ENCODE measurements at regions not wholly inside any gene's neighbourhood (a gene's known extent, or its start where the extent isn't known, plus 50 kb on each side); places are given as distances from the start of the nearest gene placed in this dataset.

DNA sequence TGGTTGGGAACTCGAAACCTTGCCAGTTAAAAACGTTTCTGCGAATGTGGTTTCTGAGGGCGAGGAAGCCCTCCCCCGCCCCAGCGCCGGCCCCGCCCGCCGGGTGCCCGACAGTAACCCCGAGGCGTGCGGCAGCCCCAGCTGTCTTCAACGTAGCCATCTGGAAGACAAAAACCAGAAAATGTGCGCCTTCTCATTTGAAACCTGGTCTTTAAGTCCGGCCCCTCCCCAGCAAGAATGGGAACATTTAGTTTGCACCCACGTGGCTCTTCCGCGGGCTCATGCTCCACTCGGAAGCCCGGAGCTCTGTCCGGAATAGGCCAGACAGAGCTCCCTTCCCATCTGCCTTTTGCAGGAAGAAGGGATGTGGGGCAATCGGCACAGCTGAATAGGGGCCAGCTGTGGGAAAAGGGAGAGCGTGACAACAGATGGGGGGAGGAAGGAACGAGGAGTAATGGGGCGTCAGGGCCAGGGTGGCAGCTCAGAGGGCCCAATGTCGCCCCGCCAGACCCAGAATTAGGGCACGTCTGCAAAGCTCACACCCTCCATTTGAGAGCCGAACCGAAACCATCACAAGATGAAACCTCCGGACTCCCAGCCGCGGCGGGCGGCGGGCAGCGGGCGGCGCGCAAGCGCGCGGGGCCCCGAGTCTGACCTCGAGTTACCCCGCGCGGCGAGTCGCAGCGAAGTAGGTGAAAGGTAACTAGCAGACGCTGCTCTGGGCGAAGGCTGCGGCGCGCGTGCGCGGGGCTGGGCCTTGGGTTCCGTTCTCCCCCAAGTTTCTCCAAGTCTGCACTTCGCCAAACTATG lies 63.4 kb upstream of the ABCA1 start:
- peak; percentile 91 for DNase-seq (ENCODE audit: low spot score)
- Mint-ChIP-seq H3K36me3 (ENCODE audit: low read depth) (no peaks in the 10 kb centered on the region), H3K4me3 (peak overlapping the region; percentile 84), H3K9me3 (no peaks in the 10 kb centered on the region), H3K27ac (peak overlapping the region; percentile 90), H3K27me3 (ENCODE audit: insufficient read depth, low read depth, poor library complexity) (peaks cover 10% of the 10 kb centered on the region), H3K4me1 (peaks cover 46% of the 10 kb centered on the region)
- no peak overlapping the region for H3K27ac ChIP-seq (ENCODE audit: low read depth)
- TF ChIP-seq ETS1 (IDR thresholded peaks at IDR 0.05) (no peak), CREB1 (CRISPR knock-in tag; IDR thresholded peaks at IDR 0.05; ENCODE audit: low read depth) (no peak), ZNF114 (CRISPR knock-in tag; IDR thresholded peaks at IDR 0.05) (no peak), EZH2 (IDR thresholded peaks at IDR 0.05; ENCODE audit: low read depth, unreplicated experiment) (no peak), EZH2phosphoT487 (IDR thresholded peaks at IDR 0.05; ENCODE audit: unreplicated experiment) (no peak), JUNB (IDR thresholded peaks at IDR 0.05; ENCODE audit: unreplicated experiment) (no peak), POLR2AphosphoS5 (IDR thresholded peaks at IDR 0.05; ENCODE audit: low read depth) (no peak), ZNF331 (CRISPR knock-in tag; IDR thresholded peaks at IDR 0.05; ENCODE audit: low read depth) (no peak), REST (IDR thresholded peaks at IDR 0.05; ENCODE audit: unreplicated experiment) (no peak), STAT1 (IDR thresholded peaks at IDR 0.05; ENCODE audit: unreplicated experiment) (no peak), NANOG (IDR thresholded peaks at IDR 0.05; ENCODE audit: borderline replicate concordance) (no peak)
- TF ChIP-seq, protein P1, sequence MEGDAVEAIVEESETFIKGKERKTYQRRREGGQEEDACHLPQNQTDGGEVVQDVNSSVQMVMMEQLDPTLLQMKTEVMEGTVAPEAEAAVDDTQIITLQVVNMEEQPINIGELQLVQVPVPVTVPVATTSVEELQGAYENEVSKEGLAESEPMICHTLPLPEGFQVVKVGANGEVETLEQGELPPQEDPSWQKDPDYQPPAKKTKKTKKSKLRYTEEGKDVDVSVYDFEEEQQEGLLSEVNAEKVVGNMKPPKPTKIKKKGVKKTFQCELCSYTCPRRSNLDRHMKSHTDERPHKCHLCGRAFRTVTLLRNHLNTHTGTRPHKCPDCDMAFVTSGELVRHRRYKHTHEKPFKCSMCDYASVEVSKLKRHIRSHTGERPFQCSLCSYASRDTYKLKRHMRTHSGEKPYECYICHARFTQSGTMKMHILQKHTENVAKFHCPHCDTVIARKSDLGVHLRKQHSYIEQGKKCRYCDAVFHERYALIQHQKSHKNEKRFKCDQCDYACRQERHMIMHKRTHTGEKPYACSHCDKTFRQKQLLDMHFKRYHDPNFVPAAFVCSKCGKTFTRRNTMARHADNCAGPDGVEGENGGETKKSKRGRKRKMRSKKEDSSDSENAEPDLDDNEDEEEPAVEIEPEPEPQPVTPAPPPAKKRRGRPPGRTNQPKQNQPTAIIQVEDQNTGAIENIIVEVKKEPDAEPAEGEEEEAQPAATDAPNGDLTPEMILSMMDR (conservative IDR thresholded peaks at IDR 0.05; ENCODE audit: low read depth in 2 of 2), result no peak
- TF ChIP-seq, protein P2, sequence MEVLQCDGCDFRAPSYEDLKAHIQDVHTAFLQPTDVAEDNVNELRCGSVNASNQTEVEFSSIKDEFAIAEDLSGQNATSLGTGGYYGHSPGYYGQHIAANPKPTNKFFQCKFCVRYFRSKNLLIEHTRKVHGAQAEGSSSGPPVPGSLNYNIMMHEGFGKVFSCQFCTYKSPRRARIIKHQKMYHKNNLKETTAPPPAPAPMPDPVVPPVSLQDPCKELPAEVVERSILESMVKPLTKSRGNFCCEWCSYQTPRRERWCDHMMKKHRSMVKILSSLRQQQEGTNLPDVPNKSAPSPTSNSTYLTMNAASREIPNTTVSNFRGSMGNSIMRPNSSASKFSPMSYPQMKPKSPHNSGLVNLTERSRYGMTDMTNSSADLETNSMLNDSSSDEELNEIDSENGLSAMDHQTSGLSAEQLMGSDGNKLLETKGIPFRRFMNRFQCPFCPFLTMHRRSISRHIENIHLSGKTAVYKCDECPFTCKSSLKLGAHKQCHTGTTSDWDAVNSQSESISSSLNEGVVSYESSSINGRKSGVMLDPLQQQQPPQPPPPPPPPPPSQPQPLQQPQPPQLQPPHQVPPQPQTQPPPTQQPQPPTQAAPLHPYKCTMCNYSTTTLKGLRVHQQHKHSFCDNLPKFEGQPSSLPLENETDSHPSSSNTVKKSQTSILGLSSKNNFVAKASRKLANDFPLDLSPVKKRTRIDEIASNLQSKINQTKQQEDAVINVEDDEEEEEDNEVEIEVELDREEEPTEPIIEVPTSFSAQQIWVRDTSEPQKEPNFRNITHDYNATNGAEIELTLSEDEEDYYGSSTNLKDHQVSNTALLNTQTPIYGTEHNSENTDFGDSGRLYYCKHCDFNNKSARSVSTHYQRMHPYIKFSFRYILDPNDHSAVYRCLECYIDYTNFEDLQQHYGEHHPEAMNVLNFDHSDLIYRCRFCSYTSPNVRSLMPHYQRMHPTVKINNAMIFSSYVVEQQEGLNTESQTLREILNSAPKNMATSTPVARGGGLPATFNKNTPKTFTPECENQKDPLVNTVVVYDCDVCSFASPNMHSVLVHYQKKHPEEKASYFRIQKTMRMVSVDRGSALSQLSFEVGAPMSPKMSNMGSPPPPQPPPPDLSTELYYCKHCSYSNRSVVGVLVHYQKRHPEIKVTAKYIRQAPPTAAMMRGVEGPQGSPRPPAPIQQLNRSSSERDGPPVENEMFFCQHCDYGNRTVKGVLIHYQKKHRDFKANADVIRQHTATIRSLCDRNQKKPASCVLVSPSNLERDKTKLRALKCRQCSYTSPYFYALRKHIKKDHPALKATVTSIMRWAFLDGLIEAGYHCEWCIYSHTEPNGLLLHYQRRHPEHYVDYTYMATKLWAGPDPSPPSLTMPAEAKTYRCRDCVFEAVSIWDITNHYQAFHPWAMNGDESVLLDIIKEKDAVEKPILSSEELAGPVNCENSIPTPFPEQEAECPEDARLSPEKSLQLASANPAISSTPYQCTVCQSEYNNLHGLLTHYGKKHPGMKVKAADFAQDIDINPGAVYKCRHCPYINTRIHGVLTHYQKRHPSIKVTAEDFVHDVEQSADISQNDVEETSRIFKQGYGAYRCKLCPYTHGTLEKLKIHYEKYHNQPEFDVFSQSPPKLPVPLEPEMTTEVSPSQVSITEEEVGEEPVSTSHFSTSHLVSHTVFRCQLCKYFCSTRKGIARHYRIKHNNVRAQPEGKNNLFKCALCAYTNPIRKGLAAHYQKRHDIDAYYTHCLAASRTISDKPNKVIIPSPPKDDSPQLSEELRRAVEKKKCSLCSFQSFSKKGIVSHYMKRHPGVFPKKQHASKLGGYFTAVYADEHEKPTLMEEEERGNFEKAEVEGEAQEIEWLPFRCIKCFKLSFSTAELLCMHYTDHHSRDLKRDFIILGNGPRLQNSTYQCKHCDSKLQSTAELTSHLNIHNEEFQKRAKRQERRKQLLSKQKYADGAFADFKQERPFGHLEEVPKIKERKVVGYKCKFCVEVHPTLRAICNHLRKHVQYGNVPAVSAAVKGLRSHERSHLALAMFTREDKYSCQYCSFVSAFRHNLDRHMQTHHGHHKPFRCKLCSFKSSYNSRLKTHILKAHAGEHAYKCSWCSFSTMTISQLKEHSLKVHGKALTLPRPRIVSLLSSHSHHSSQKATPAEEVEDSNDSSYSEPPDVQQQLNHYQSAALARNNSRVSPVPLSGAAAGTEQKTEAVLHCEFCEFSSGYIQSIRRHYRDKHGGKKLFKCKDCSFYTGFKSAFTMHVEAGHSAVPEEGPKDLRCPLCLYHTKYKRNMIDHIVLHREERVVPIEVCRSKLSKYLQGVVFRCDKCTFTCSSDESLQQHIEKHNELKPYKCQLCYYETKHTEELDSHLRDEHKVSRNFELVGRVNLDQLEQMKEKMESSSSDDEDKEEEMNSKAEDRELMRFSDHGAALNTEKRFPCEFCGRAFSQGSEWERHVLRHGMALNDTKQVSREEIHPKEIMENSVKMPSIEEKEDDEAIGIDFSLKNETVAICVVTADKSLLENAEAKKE (CRISPR knock-in tag; IDR thresholded peaks at IDR 0.05), result no peak
- H3K9me2 ChIP-seq (ENCODE audit: insufficient read depth), result no peaks in the 10 kb centered on the region
- H3K4me1 ChIP-seq (ENCODE audit: insufficient read depth), result peaks cover 25% of the 10 kb centered on the region
- ATAC-seq, result peak; percentile 55
- H3K4me2 ChIP-seq, result peak overlapping the region; percentile 98
- peaks cover 5% of the 10 kb centered on the region for H3F3A ChIP-seq (replicated peaks; ENCODE audit: low read depth)
- no peaks in the 10 kb centered on the region for H3K79me2 ChIP-seq (replicated peaks; ENCODE audit: insufficient read depth)
- peak overlapping the region; percentile 87 for H2AFZ ChIP-seq
- H3K27me3 ChIP-seq (ENCODE audit: insufficient read depth), result peaks cover 45% of the 10 kb centered on the region
- H3K4me3 ChIP-seq, result peak overlapping the region; percentile 83
- H3K36me3 ChIP-seq (ENCODE audit: insufficient read depth), result no peaks in the 10 kb centered on the region
- no peaks in the 10 kb centered on the region for H4K20me1 ChIP-seq (replicated peaks; ENCODE audit: insufficient read depth)
